ENCODE measurements at regions not wholly inside any gene's neighbourhood (a gene's known extent, or its start where the extent isn't known, plus 50 kb on each side); places are given as distances from the start of the nearest gene placed in this dataset.

DNA sequence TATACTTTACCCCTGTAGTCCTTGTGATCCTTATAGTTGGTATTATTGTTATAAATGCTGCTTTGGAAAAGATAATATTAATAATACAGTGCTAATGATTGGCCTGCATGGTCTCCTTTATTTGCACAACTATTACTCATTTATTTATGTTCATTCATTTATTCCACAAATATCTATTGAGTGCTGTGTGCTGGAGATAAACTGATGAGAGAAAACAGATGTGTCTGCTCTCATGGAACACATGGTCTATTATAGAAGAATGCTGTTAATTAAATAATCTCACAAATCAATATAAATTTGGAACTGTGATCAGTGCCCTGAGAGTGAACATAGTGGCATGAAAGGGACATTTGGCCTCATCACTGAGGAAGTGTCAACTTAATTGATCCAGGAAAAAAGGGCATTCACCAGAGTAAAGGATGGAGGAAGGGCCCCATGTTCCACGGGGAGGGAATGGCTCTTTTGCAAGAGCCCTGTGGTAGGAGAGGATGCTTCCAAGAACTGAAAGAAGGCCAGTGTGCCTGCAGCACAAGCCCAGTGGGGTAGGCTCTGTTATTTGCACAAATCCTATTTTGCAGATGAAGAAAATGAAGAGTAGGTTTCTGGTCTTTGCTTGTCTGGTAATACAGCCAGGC is 91.5 kb upstream of the STK39 start:
- H3K27ac Mint-ChIP-seq (ENCODE audit: unreplicated experiment) = peak overlapping the region; percentile 70
- H3K27me3 Mint-ChIP-seq (ENCODE audit: unreplicated experiment) = no peaks in the 10 kb centered on the region
- H3K36me3 Mint-ChIP-seq (ENCODE audit: unreplicated experiment) = no peaks in the 10 kb centered on the region
- peaks cover 11% of the 10 kb centered on the region for H3K4me1 Mint-ChIP-seq (ENCODE audit: low read depth, unreplicated experiment)
- no peak overlapping the region for H3K4me3 Mint-ChIP-seq (ENCODE audit: unreplicated experiment)
- TF ChIP-seq, protein P1, sequence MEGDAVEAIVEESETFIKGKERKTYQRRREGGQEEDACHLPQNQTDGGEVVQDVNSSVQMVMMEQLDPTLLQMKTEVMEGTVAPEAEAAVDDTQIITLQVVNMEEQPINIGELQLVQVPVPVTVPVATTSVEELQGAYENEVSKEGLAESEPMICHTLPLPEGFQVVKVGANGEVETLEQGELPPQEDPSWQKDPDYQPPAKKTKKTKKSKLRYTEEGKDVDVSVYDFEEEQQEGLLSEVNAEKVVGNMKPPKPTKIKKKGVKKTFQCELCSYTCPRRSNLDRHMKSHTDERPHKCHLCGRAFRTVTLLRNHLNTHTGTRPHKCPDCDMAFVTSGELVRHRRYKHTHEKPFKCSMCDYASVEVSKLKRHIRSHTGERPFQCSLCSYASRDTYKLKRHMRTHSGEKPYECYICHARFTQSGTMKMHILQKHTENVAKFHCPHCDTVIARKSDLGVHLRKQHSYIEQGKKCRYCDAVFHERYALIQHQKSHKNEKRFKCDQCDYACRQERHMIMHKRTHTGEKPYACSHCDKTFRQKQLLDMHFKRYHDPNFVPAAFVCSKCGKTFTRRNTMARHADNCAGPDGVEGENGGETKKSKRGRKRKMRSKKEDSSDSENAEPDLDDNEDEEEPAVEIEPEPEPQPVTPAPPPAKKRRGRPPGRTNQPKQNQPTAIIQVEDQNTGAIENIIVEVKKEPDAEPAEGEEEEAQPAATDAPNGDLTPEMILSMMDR (IDR thresholded peaks at IDR 0.05; ENCODE audit: partially characterized antibody, unreplicated experiment) = no peak
- DNase-seq = no peak
- peaks cover 3% of the 10 kb centered on the region for H3K9me3 Mint-ChIP-seq (ENCODE audit: unreplicated experiment)

GRCh38 chr2:168340931-168341330 is 93.5 kb upstream of the STK39 start:
- no peak overlapping the region for H3K4me3 Mint-ChIP-seq (ENCODE audit: unreplicated experiment)
- peaks cover 3% of the 10 kb centered on the region for H3K9me3 Mint-ChIP-seq (ENCODE audit: unreplicated experiment)
- TF ChIP-seq, protein P1 (IDR thresholded peaks at IDR 0.05; ENCODE audit: partially characterized antibody, unreplicated experiment) = no peak
- no peak overlapping the region for H3K27ac Mint-ChIP-seq (ENCODE audit: unreplicated experiment)
- no peaks in the 10 kb centered on the region for H3K36me3 Mint-ChIP-seq (ENCODE audit: unreplicated experiment)
- H3K4me1 Mint-ChIP-seq (ENCODE audit: low read depth, unreplicated experiment) = peaks cover 11% of the 10 kb centered on the region
- DNase-seq = no peak
- no peaks in the 10 kb centered on the region for H3K27me3 Mint-ChIP-seq (ENCODE audit: unreplicated experiment)

DNA sequence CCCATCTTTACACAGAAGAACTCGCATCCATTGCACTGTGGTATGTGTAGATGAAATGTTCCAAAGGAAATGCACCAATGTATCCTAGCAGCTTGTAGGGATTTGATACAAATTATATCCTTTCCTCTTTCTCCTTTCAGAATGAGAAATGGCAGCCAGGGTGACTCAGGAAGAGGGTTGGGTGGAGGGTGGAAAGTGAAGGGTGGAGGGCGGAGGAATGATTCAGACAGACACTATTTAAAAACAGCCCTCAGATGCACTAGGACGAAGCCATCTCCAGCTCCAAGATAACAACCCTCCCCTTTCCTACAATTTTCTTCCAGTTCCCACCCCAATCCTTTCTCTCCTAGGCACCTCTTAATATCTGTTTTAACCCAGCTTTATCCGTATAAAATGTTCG is 96.2 kb upstream of the STK39 start:
- H3K4me1 Mint-ChIP-seq (ENCODE audit: low read depth, unreplicated experiment) = peaks cover 21% of the 10 kb centered on the region
- no peak overlapping the region for H3K27ac Mint-ChIP-seq (ENCODE audit: unreplicated experiment)
- no peaks in the 10 kb centered on the region for H3K36me3 Mint-ChIP-seq (ENCODE audit: unreplicated experiment)
- no peak for DNase-seq
- H3K4me3 Mint-ChIP-seq (ENCODE audit: unreplicated experiment) = no peak overlapping the region
- TF ChIP-seq, protein P1 (IDR thresholded peaks at IDR 0.05; ENCODE audit: partially characterized antibody, unreplicated experiment) = no peak
- H3K27me3 Mint-ChIP-seq (ENCODE audit: unreplicated experiment) = no peaks in the 10 kb centered on the region
- peaks cover 4% of the 10 kb centered on the region for H3K9me3 Mint-ChIP-seq (ENCODE audit: unreplicated experiment)

DNA sequence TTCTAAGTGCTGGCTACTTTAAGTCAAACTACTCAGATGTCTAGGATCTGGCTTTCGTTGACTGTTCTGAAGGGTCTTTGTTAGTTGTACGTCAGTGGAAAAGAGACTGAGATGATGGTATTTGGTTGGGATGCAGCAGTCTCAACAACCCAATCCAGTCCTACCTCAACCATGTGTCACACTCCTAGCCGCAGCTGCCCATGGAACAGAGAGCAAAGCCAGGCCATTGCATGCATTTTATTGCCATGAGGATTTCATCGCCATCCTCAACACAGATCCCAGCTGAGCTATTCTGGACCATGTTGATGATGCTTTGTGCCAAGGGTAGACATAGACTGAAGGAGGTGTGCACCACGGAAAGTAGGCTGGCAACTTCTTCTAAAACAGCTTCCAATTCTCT is 97.3 kb upstream of the STK39 start:
- Mint-ChIP-seq H3K27me3 (ENCODE audit: unreplicated experiment) (no peaks in the 10 kb centered on the region), H3K9me3 (ENCODE audit: unreplicated experiment) (peaks cover 1% of the 10 kb centered on the region), H3K4me3 (ENCODE audit: unreplicated experiment) (no peak overlapping the region), H3K27ac (ENCODE audit: unreplicated experiment) (no peak overlapping the region), H3K36me3 (ENCODE audit: unreplicated experiment) (no peaks in the 10 kb centered on the region), H3K4me1 (ENCODE audit: low read depth, unreplicated experiment) (peaks cover 14% of the 10 kb centered on the region)
- TF ChIP-seq, protein P1 (IDR thresholded peaks at IDR 0.05; ENCODE audit: partially characterized antibody, unreplicated experiment) = no peak
- no peak for DNase-seq

DNA sequence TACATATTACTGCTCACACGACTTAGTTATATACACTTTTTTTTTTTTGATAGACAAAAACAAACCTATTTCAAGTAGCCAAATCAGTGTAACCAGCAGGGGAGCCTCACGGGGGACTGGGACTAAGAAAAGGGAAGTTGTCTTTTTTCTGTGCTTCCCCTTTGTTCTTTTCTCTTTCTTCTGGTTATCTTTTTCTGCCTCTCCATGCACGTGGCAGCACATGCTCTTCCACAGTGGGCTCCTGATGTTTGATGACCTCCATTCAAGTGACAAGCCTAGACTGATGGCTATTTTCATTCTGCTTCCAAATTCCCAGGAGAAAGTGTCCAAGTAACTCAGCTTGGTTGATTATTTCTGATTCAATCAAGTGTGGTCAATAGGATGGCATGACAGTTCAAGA is 98.2 kb upstream of the STK39 start:
- Mint-ChIP-seq H3K4me3 (ENCODE audit: unreplicated experiment) (no peak overlapping the region), H3K9me3 (ENCODE audit: unreplicated experiment) (peaks cover 1% of the 10 kb centered on the region), H3K27me3 (ENCODE audit: unreplicated experiment) (no peaks in the 10 kb centered on the region), H3K4me1 (ENCODE audit: low read depth, unreplicated experiment) (peaks cover 11% of the 10 kb centered on the region), H3K36me3 (ENCODE audit: unreplicated experiment) (no peaks in the 10 kb centered on the region), H3K27ac (ENCODE audit: unreplicated experiment) (no peak overlapping the region)
- no peak for DNase-seq
- TF ChIP-seq, protein P1 (IDR thresholded peaks at IDR 0.05; ENCODE audit: partially characterized antibody, unreplicated experiment) = no peak
